DOHH2 (cell line): ENCODE measurements at regions not wholly inside any gene's neighbourhood (a gene's known extent, or its start where the extent isn't known, plus 50 kb on each side); places are given as distances from the start of the nearest gene placed in this dataset.

ENCODE experiments used
- H3F3A ChIP-seq: fragments of 200-600 bp; sonication (generic), shearing (Covaris generic); 2 replicates; pipeline ENCODE4 v1.6.0; 2016; ENCODE audit warnings: antibody characterized with exemption, mild to moderate bottlenecking; ENCODE audit not compliant: control insufficient read depth, insufficient read depth
- H3K27ac ChIP-seq: fragments of 200-600 bp; sonication (generic); 2 replicates; pipeline ENCODE4 v1.5.1; 2014; ENCODE audit warnings: low read depth, mild to moderate bottlenecking, low read length, moderate library complexity
- H3K27me3 ChIP-seq: fragments of 200-600 bp; sonication (generic); 2 replicates; pipeline ENCODE4 v1.6.1; 2014; ENCODE audit warnings: mild to moderate bottlenecking, low read length, mixed read lengths; ENCODE audit not compliant: control insufficient read depth
- H3K36me3 ChIP-seq: fragments of 200-600 bp; sonication (generic); 2 replicates; pipeline ENCODE4 v1.6.1; 2014; ENCODE audit warnings: mild to moderate bottlenecking, low read length, moderate library complexity, mixed read lengths; ENCODE audit not compliant: control insufficient read depth
- H3K4me1 ChIP-seq: fragments of 200-600 bp; sonication (generic); 2 replicates; pipeline ENCODE4 v1.6.1; 2014; ENCODE audit warnings: mild to moderate bottlenecking, low read length, mixed read lengths; ENCODE audit not compliant: control insufficient read depth
- H3K4me2 ChIP-seq: fragments of 200-600 bp; sonication (generic); 2 replicates; pipeline ENCODE4 v1.6.0; 2014; ENCODE audit warnings: mild to moderate bottlenecking, low read length, moderate library complexity
- H3K4me3 ChIP-seq: fragments of 200-600 bp; sonication (generic); 2 replicates; pipeline ENCODE4 v1.5.1; 2014; ENCODE audit warnings: mild to moderate bottlenecking, low read length, mixed read lengths
- H3K79me2 ChIP-seq: fragments of 200-600 bp; sonication (generic); 2 replicates; pipeline ENCODE4 v1.6.1; 2014; ENCODE audit warnings: mild to moderate bottlenecking, low read length, mixed read lengths; ENCODE audit not compliant: control insufficient read depth
- H3K9me2 ChIP-seq: fragments of 200-600 bp; sonication (generic); replicated peaks from 2 replicates; pipeline ENCODE4 v1.6.1; 2014; ENCODE audit warnings: mild to moderate bottlenecking, low read length, mixed read lengths; ENCODE audit not compliant: control insufficient read depth
- H3K9me3 ChIP-seq: fragments of 200-600 bp; sonication (generic); 2 replicates; pipeline ENCODE4 v1.6.1; 2014; ENCODE audit warnings: antibody characterized with exemption, low read length, mixed read lengths; ENCODE audit not compliant: control insufficient read depth, insufficient read depth
- H4K20me1 ChIP-seq: fragments of 200-600 bp; sonication (generic); 2 replicates; pipeline ENCODE4 v1.6.0; 2014; ENCODE audit warnings: low read depth, mild to moderate bottlenecking, antibody characterized with exemption, low read length, moderate library complexity; ENCODE audit not compliant: control insufficient read depth, insufficient read depth
- CTCF ChIP-seq: fragments of 200-600 bp; sonication (generic); IDR thresholded peaks from one replicate; pipeline ENCODE4 v1.5.1; 2014; ENCODE audit warnings: antibody characterized with exemption, mild to moderate bottlenecking, low read depth, low read length; ENCODE audit not compliant: poor library complexity, severe bottlenecking
- EZH2phosphoT487 ChIP-seq: fragments of 200-600 bp; sonication (generic); IDR thresholded peaks from 2 replicates; pipeline ENCODE4 v1.6.1; 2017; ENCODE audit warnings: borderline replicate concordance, mild to moderate bottlenecking, antibody characterized with exemption, low read length, moderate library complexity, mixed read lengths

DNA sequence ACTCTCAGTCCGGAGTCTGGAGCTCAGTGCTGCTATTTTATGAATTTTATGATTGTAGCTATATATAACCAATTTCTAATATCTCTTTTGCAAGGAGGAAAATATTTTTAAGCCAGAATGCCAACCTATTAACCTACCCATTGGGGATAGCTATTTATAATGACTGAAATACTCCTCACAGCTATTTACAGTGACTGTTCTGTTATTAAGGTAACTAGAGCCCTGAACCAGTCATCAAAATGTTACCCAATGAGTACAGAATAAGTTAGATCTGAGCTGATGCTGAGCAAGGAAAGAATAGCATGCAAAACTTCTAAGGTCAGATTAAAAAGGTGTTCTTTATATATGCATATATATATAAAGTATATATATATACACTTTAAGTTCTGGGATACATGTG is 79.6 kb upstream of the PPP2R3A start:
- no peaks in the 10 kb centered on the region for H3K9me3 ChIP-seq
- no peaks in the 10 kb centered on the region for H3K4me1 ChIP-seq
- H3K79me2 ChIP-seq: no peaks in the 10 kb centered on the region
- TF ChIP-seq CTCF (no peak), EZH2phosphoT487 (no peak)
- H3K27ac ChIP-seq: no peak overlapping the region
- H4K20me1 ChIP-seq: no peaks in the 10 kb centered on the region
- H3F3A ChIP-seq: no peaks in the 10 kb centered on the region
- no peak overlapping the region for H3K4me2 ChIP-seq
- H3K36me3 ChIP-seq: no peaks in the 10 kb centered on the region
- H3K27me3 ChIP-seq: no peaks in the 10 kb centered on the region
- H3K9me2 ChIP-seq: no peaks in the 10 kb centered on the region
- H3K4me3 ChIP-seq: no peak overlapping the region

DNA sequence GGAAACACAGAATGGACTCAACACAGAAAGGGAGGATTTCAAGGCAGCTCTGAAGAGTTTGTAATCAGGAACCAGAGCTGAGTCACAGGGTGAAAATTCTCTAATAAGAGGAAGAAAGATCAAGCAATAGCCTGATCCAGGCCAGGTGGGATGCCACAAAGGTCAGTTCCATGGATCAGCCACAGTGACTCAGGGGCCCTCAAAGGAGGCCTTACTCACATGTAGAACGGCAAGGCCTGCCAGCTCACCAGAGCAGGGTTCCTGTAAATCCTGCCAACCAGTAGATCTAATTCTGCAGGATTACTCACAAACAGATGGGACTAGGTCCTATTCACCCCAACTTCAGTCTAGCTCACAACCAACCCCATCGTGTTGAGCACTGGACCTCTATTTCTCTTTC is 78.3 kb upstream of the PPP2R3A start:
- Histone ChIP-seq H3K4me2 (no peak overlapping the region), H3K4me1 (no peaks in the 10 kb centered on the region), H3K27ac (no peak overlapping the region), H3K9me3 (no peaks in the 10 kb centered on the region), H3K36me3 (no peaks in the 10 kb centered on the region), H3K79me2 (no peaks in the 10 kb centered on the region), H3K9me2 (no peaks in the 10 kb centered on the region), H3K4me3 (no peak overlapping the region), H3K27me3 (no peaks in the 10 kb centered on the region), H4K20me1 (no peaks in the 10 kb centered on the region), H3F3A (no peaks in the 10 kb centered on the region)
- no peak for TF ChIP-seq CTCF
- TF ChIP-seq EZH2phosphoT487: no peak

GRCh38 chr3:135889443-135889842 is 76.1 kb upstream of the PPP2R3A start:
- Histone ChIP-seq H3K9me3 (no peaks in the 10 kb centered on the region), H3K9me2 (no peaks in the 10 kb centered on the region), H4K20me1 (no peaks in the 10 kb centered on the region), H3K79me2 (no peaks in the 10 kb centered on the region), H3K4me2 (no peak overlapping the region), H3K4me1 (no peaks in the 10 kb centered on the region), H3F3A (no peaks in the 10 kb centered on the region), H3K4me3 (no peak overlapping the region), H3K27me3 (no peaks in the 10 kb centered on the region), H3K27ac (no peak overlapping the region), H3K36me3 (no peaks in the 10 kb centered on the region)
- no peak for TF ChIP-seq EZH2phosphoT487
- TF ChIP-seq CTCF: no peak

- Histone ChIP-seq H3K9me2 (no peaks in the 10 kb centered on the region), H3K4me3 (no peak overlapping the region), H3K79me2 (no peaks in the 10 kb centered on the region), H3K9me3 (no peaks in the 10 kb centered on the region), H3K27me3 (no peaks in the 10 kb centered on the region), H3K36me3 (no peaks in the 10 kb centered on the region), H3K27ac (no peak overlapping the region), H4K20me1 (no peaks in the 10 kb centered on the region), H3K4me2 (no peak overlapping the region), H3F3A (no peaks in the 10 kb centered on the region), H3K4me1 (no peaks in the 10 kb centered on the region)
- no peak for TF ChIP-seq CTCF
- TF ChIP-seq EZH2phosphoT487: no peak
Measured at GRCh38 chr3:135891121-135891520, 74.4 kb upstream of the PPP2R3A start.
